ENCODE measurements at regions not wholly inside any gene's neighbourhood (a gene's known extent, or its start where the extent isn't known, plus 50 kb on each side); places are given as distances from the start of the nearest gene placed in this dataset.

DNA sequence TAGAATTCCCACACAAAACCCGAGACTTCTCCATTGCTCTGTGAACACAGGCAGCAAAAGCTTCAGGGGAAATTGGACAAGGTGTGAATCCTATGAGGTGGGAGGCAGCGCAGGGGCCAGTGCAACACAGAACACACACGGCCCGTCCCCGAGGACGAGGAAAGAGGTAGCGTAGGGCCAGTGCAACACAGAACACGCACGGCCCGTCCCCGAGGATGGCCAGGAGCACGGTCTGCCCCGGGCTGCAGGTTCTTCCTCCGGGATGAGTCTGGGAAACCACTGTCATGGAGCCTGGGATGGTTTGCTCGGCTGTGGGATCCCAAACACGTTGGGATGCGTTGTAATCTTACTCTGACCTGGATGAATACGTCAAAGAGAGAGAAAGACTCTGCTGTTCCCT is 432.1 kb downstream of the GLRX3 start:
- Histone ChIP-seq H3K27me3 (ENCODE audit: insufficient read depth, low read length) (no peaks in the 10 kb centered on the region), H3K9me3 (ENCODE audit: low read depth, low read length) (no peaks in the 10 kb centered on the region), H3K4me3 (ENCODE audit: low read length) (no peak overlapping the region), H3K4me1 (ENCODE audit: insufficient read depth, low read length) (no peaks in the 10 kb centered on the region)

DNA sequence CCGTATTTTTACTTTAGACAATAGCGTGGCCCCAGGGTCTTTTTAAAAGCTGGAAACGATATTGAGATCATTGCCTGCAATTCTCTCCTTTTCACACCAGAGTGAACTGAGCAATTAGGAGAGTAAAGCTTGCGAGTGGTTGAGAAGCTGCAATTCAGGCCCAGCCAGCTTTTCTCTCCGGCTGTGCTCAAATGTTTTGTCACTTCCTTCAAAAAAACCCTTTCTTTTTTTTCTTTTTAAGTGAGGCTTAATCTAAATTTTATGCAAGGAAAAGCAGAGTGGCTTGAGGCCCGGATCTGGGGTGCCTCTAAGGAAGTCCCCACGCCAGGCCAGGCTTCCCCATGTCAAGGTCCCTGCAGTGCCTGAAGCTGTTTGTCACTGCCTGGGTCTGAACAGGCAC is 433.9 kb downstream of the GLRX3 start:
- Histone ChIP-seq H3K27me3 (ENCODE audit: insufficient read depth, low read length) (no peaks in the 10 kb centered on the region), H3K4me1 (ENCODE audit: insufficient read depth, low read length) (no peaks in the 10 kb centered on the region), H3K4me3 (ENCODE audit: low read length) (no peak overlapping the region), H3K9me3 (ENCODE audit: low read depth, low read length) (no peaks in the 10 kb centered on the region)

DNA sequence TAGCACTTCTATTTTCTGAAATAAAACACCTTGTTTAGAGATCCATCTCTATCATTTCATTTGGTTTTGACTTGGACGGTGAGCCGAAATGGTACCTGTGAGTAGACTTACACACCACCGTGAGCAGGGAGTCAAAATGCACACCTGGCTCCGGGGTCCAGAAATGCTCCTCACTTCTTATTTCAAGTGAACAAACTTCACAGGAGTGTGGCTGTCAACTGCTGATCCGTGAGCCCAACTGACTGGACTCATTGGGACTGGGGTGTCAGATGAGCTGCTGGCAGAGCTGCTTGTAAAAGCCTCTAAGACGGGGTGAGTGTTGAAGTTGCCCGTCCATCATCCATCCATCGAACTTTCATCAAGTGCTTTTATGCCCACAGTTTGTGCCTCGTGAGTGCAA is 435.5 kb downstream of the GLRX3 start:
- Histone ChIP-seq H3K4me1 (ENCODE audit: insufficient read depth, low read length) (no peaks in the 10 kb centered on the region), H3K27me3 (ENCODE audit: insufficient read depth, low read length) (no peaks in the 10 kb centered on the region), H3K9me3 (ENCODE audit: low read depth, low read length) (no peaks in the 10 kb centered on the region), H3K4me3 (ENCODE audit: low read length) (no peak overlapping the region)

- Histone ChIP-seq H3K4me1 (ENCODE audit: insufficient read depth, low read length) (no peaks in the 10 kb centered on the region), H3K4me3 (ENCODE audit: low read length) (no peak overlapping the region), H3K9me3 (ENCODE audit: low read depth, low read length) (no peaks in the 10 kb centered on the region), H3K27me3 (ENCODE audit: insufficient read depth, low read length) (no peaks in the 10 kb centered on the region)
Measured at GRCh38 chr10:130573446-130573845, 437.3 kb downstream of the GLRX3 start.

DNA sequence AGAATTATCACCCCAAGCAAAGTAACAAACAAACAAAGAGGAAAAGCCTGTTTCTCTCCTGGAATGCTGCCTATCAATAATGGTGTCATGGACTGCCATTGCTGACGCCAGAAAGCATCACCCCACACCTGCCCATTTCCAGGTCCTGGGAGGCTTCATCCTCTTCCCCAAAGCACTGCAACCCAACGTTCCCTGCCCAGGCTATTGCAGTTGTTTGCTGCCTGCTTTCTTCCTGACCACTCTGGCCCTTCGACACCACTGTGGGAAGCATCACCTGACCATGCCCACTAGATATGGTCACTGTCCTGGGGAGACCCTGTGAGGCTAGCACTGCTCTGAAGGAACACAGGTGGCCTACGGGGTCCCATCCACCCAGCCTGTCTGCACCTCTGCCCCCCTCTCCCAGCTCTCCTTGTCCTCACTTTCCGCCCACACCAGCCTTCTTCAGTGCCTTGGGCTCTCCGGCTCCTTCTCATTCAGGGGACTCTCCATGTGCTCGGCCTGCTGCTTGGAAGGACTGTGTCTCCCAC is 439.6 kb downstream of the GLRX3 start:
- no peaks in the 10 kb centered on the region for H3K27me3 ChIP-seq (ENCODE audit: insufficient read depth, low read length)
- no peak overlapping the region for H3K4me3 ChIP-seq (ENCODE audit: low read length)
- no peaks in the 10 kb centered on the region for H3K9me3 ChIP-seq (ENCODE audit: low read depth, low read length)
- H3K4me1 ChIP-seq (ENCODE audit: insufficient read depth, low read length): no peaks in the 10 kb centered on the region

DNA sequence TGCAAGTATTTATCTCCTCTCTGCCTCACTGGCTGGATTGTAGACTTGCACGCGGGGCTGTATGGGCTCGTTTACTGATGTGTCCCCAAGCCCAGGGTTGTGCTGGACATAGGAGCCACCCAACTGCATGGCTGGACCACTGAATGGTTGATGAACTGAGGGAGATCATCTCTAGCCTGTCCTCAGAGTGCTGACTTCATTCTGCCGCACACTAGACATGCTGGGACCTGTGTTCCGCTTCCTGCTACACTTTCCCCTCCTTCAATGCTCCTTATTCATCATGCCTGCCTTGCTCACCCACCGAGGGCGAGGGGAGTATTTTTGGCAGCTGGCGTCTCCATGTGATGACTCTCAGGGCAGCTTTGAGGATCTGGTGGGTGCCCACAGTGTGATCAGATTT is 440.2 kb downstream of the GLRX3 start:
- Histone ChIP-seq H3K4me3 (ENCODE audit: low read length) (no peak overlapping the region), H3K9me3 (ENCODE audit: low read depth, low read length) (no peaks in the 10 kb centered on the region), H3K4me1 (ENCODE audit: insufficient read depth, low read length) (no peaks in the 10 kb centered on the region), H3K27me3 (ENCODE audit: insufficient read depth, low read length) (no peaks in the 10 kb centered on the region)

DNA sequence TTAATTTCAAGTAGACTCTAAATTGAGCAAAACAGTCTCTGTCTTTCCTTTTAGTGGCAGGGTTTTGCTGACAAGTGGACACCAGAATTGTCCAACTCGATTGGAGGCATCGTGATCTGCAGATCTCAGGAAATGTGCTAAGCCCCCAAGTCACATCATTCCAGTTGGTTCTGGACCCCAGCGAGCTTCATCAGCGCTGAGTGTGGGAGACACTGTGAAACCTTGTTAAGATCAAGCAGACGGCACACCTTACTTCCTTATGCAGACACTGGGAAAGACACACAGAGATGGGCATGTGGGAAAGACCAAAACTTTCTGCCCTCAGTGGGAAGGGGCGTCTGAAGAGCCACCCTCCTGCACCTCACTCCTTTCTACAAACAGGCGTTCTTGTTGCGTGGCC is 440.8 kb downstream of the GLRX3 start:
- Histone ChIP-seq H3K27me3 (ENCODE audit: insufficient read depth, low read length) (no peaks in the 10 kb centered on the region), H3K9me3 (ENCODE audit: low read depth, low read length) (no peaks in the 10 kb centered on the region), H3K4me1 (ENCODE audit: insufficient read depth, low read length) (no peaks in the 10 kb centered on the region), H3K4me3 (ENCODE audit: low read length) (no peak overlapping the region)

- Histone ChIP-seq H3K27me3 (ENCODE audit: insufficient read depth, low read length) (no peaks in the 10 kb centered on the region), H3K4me3 (ENCODE audit: low read length) (no peak overlapping the region), H3K9me3 (ENCODE audit: low read depth, low read length) (no peaks in the 10 kb centered on the region), H3K4me1 (ENCODE audit: insufficient read depth, low read length) (no peaks in the 10 kb centered on the region)
Measured at GRCh38 chr10:130578532-130579289, 442.5 kb downstream of the GLRX3 start.

GRCh38 chr10:130579913-130580312 is 443.7 kb downstream of the GLRX3 start:
- Histone ChIP-seq H3K27me3 (ENCODE audit: insufficient read depth, low read length) (no peaks in the 10 kb centered on the region), H3K9me3 (ENCODE audit: low read depth, low read length) (no peaks in the 10 kb centered on the region), H3K4me3 (ENCODE audit: low read length) (no peak overlapping the region), H3K4me1 (ENCODE audit: insufficient read depth, low read length) (no peaks in the 10 kb centered on the region)

- Histone ChIP-seq H3K9me3 (ENCODE audit: low read depth, low read length) (no peaks in the 10 kb centered on the region), H3K27me3 (ENCODE audit: insufficient read depth, low read length) (no peaks in the 10 kb centered on the region), H3K4me3 (ENCODE audit: low read length) (no peak overlapping the region), H3K4me1 (ENCODE audit: insufficient read depth, low read length) (no peaks in the 10 kb centered on the region)
Measured at GRCh38 chr10:130580975-130581374, 444.8 kb downstream of the GLRX3 start.

- H3K4me1 ChIP-seq (ENCODE audit: insufficient read depth, low read length): no peaks in the 10 kb centered on the region
- H3K27me3 ChIP-seq (ENCODE audit: insufficient read depth, low read length): no peaks in the 10 kb centered on the region
- H3K9me3 ChIP-seq (ENCODE audit: low read depth, low read length): no peaks in the 10 kb centered on the region
- H3K4me3 ChIP-seq (ENCODE audit: low read length): no peak overlapping the region
Measured at GRCh38 chr10:130587718-130588117, 451.5 kb downstream of the GLRX3 start.

DNA sequence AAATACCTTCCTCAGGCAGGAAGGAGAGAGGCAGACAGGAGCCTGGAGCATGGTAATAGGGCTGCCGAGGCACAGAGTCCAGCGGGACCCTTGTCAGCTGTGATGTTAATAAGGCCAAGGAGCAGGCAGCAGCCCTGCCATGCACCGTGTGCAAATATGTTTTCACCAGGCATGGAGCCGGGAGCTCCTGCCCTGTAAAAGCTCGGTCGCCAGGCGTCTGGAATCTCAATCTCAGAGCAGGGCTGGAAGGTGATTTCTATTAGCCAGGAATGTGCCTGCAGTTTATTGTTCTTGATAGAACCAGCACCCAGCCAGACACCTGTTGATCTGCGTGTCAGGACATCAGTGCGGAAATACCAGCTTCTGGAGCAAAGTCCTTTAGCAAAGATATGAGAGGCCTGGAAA is 469.8 kb downstream of the GLRX3 start:
- no peaks in the 10 kb centered on the region for H3K27me3 ChIP-seq (ENCODE audit: insufficient read depth, low read length)
- H3K4me3 ChIP-seq (ENCODE audit: low read length): no peak overlapping the region
- H3K4me1 ChIP-seq (ENCODE audit: insufficient read depth, low read length): no peaks in the 10 kb centered on the region
- no peaks in the 10 kb centered on the region for H3K9me3 ChIP-seq (ENCODE audit: low read depth, low read length)

GRCh38 chr10:130607366-130607765 is 471.2 kb downstream of the GLRX3 start:
- no peaks in the 10 kb centered on the region for H3K4me1 ChIP-seq (ENCODE audit: insufficient read depth, low read length)
- H3K27me3 ChIP-seq (ENCODE audit: insufficient read depth, low read length): no peaks in the 10 kb centered on the region
- no peaks in the 10 kb centered on the region for H3K9me3 ChIP-seq (ENCODE audit: low read depth, low read length)
- H3K4me3 ChIP-seq (ENCODE audit: low read length): no peak overlapping the region

DNA sequence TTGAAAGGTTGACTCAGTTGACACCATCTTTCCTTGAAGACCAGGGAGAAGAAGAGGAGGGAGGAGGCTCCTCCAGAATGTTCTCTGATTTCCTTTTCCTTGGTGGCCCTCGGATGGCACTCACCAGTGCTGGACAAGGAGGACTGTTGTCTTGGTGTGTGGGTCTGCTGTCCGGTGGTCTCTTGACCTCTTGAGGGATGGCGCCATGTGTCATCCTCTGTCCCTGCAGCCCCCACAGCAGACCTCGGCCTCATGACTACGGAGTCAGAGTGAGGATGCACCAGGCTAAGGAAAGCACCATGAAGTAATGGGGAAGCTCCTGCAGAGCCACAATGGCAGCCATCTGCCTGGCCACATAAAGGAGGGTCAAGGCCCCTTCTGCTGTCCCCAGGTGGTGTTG is 475.0 kb downstream of the GLRX3 start:
- Histone ChIP-seq H3K27me3 (ENCODE audit: insufficient read depth, low read length) (no peaks in the 10 kb centered on the region), H3K9me3 (ENCODE audit: low read depth, low read length) (no peaks in the 10 kb centered on the region), H3K4me3 (ENCODE audit: low read length) (no peak overlapping the region), H3K4me1 (ENCODE audit: insufficient read depth, low read length) (no peaks in the 10 kb centered on the region)

- Histone ChIP-seq H3K27me3 (ENCODE audit: insufficient read depth, low read length) (no peaks in the 10 kb centered on the region), H3K4me3 (ENCODE audit: low read length) (no peak overlapping the region), H3K9me3 (ENCODE audit: low read depth, low read length) (no peaks in the 10 kb centered on the region), H3K4me1 (ENCODE audit: insufficient read depth, low read length) (no peaks in the 10 kb centered on the region)
Measured at GRCh38 chr10:130615457-130615856, 479.3 kb downstream of the GLRX3 start.

- no peaks in the 10 kb centered on the region for H3K27me3 ChIP-seq (ENCODE audit: insufficient read depth, low read length)
- H3K9me3 ChIP-seq (ENCODE audit: low read depth, low read length): no peaks in the 10 kb centered on the region
- H3K4me1 ChIP-seq (ENCODE audit: insufficient read depth, low read length): no peaks in the 10 kb centered on the region
- H3K4me3 ChIP-seq (ENCODE audit: low read length): no peak overlapping the region
Measured at GRCh38 chr10:130617985-130618384, 481.8 kb downstream of the GLRX3 start.

Data from mononuclear cell (primary cell).